GM18907 (cell line): ENCODE measurements at regions not wholly inside any gene's neighbourhood (a gene's known extent, or its start where the extent isn't known, plus 50 kb on each side); places are given as distances from the start of the nearest gene placed in this dataset.
"Not testable (repeated sequence)": the region's sequence is repeated elsewhere in the genome, so short reads cannot be mapped to it uniquely, and the experiment has no call there.

Experiments used
- ATAC-seq: cut with Tn5 transposase; IDR thresholded peaks from one replicate; pipeline ENCODE4 v1.9.1; 2021; ENCODE audit warnings: mild to moderate bottlenecking, moderate library complexity; ENCODE audit not compliant: unreplicated experiment

DNA sequence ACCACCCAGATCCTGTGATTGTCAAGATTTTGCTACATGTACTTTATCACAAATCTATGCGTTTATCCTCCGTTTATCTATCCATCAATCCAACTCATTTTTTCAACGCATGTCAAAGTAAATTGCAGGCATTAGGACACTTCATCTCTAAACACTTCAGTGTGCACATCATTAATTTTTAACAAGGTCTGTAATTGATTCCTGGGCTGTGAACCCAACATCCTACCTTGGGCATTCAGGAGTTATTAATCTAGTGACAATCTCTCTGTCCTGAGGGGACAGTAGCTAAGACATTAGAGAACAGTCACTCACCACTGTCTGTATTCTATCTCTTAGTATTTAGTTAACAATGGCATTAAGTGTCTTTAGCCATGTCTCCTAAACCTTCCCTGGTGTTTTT lies 264.7 kb downstream of the SOX9 start:
- no peak for ATAC-seq

DNA sequence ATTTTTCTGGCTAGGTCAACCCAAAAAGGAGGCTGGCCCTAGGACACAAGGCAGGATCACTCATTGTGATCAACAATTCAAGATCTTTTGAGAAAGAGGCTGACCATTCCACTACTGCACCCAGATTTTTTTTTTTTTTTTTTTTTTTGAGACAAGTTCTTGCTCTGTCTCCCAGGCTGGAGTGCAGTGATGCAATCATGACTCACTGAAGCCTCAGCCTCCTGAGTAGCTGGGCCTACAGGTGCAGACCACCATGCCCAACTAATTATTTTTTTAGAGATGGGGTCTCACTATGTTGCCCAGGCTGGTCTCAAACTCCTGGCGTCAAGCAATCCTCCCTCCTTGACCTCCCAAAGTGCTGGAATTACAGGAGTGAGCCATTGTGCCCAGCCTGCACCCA lies 265.4 kb downstream of the SOX9 start:
- ATAC-seq: not testable (repeated sequence)

DNA sequence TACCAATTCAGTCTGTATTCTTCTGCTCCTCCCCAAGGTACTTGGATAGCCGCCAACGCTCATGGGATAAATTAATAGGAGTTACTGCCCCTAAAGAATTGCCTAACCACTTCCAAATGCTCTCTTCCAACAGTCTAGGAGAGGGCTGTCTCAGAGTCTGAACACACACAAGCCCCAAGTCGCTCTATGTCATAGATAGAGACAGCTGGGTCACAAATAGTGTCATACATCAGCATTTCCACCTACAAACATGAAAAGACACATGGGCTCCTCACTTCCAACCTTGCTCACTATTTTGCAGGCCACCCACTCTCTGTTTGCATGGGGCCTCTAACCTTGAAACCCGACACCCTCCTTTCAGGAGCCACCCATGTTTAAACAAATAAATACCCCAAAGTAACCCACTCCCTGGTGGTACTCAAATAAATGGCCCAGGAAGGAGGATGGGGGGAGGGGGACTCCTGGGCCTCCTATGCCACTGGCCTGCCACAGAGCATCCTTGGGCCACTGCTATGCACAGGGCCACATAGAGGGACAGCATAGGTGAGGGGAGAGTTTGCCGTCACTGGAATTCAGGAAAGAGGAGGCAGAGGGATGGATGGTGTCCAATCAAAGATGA lies 265.9 kb downstream of the SOX9 start:
- no peak for ATAC-seq

DNA sequence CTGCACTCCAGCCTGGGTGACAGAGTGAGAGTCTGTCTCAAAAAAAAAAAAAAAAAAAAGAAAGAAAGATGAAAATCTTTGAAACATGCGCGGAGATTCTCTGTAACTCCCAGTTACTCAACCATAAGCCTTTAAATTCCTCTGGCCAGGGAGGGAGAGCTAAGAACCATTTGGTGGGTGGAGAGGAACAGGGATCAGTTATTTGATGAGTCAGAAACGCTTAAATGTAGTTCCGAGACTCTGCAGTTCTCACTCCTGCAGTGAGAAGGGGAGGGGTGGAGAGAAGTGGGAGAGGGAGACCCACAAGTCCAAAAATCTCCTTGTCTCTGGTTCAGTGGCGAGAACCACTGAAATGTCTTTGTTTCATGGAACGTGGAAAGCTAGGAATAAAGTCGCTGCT lies 266.7 kb downstream of the SOX9 start:
- ATAC-seq: no peak

DNA sequence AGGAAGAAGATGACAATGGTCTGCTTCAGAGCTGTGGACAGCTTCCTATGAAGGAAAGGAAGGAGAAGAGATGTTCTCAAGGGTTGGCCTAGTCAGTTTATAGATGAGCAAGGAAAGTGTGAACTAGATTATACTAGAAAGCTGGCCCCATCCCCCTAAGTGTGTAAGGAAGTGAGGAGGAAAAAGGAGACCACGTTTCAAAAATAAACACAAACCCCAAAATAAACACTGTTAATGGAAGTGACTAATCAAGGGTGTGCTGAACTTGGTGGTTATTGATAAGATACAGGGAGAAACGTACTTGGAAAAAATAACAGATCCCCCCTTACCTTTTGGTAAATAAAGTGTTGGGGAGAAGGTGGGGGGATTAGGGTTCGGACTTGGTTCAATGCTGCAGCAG lies 267.1 kb downstream of the SOX9 start:
- no peak for ATAC-seq

DNA sequence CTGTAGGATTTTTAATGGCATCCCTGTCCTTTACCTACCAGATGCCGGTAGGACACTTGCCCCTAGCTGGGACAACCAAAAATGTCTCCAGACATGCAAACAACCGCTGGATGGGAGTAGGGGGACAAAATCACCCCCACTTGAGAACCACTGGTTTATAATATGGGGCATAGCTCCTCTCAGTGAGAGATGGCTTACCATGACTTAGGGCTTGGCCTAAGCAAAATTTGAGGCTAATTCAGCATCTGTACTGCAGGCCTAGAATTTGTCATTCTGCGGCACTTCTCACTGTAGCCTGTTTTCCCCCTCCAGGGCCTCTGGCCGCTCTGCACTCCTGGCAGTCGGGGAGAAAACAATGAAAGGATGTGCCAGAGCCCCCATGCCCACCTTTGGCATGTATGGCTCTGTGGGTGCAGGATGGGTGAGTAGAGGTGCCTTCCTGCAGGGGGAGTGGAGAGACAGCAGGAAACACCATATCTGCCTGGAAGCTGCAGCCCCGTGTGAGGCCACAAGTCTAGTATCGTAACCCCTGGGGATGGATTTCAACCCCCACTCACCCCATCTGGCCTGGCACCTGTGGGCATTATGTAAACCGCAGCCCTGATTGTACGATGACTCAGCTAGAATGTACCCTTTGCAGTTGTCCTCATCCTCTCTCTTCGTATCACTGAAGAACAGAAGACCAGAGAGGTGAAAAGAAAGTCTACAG lies 268.1 kb downstream of the SOX9 start:
- peak; percentile 77 for ATAC-seq

DNA sequence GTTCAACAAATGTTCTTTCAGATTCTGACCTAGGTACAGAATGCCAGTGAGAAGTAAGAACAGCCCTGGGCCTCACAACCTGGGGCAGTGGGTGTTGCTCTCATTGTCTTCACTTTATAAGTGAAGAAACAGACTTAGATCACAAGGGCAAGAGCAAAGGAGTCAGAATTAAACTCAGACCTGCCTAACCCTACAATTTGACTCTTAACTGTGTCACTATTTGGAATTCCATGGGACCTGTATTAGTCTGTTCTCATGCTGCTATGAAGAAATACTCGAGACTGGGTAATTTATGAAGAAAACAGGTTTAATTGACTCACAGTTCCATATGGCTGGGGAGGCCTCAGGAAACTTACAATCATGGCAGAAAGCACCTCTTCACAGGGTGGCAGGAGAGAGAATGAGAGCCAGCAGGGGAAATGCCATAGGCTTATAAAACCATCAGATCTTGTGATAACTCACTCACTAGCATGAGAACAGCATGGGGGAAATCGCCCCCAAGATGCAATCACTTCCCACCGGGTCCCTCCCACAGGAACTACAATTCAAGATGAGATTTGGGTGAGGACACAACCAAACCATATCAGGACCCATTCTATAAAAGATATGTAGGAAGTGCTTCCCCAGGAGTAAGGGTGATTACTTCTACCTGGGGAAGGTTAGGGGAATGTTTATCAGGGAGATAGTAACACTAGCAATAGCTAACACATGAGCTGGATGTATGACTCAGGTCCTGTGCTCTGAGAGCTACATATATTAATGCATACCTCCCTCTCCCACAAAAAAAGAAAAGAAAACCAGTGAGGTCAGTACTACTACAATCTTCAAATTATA lies 270.1 kb downstream of the SOX9 start:
- no peak for ATAC-seq

DNA sequence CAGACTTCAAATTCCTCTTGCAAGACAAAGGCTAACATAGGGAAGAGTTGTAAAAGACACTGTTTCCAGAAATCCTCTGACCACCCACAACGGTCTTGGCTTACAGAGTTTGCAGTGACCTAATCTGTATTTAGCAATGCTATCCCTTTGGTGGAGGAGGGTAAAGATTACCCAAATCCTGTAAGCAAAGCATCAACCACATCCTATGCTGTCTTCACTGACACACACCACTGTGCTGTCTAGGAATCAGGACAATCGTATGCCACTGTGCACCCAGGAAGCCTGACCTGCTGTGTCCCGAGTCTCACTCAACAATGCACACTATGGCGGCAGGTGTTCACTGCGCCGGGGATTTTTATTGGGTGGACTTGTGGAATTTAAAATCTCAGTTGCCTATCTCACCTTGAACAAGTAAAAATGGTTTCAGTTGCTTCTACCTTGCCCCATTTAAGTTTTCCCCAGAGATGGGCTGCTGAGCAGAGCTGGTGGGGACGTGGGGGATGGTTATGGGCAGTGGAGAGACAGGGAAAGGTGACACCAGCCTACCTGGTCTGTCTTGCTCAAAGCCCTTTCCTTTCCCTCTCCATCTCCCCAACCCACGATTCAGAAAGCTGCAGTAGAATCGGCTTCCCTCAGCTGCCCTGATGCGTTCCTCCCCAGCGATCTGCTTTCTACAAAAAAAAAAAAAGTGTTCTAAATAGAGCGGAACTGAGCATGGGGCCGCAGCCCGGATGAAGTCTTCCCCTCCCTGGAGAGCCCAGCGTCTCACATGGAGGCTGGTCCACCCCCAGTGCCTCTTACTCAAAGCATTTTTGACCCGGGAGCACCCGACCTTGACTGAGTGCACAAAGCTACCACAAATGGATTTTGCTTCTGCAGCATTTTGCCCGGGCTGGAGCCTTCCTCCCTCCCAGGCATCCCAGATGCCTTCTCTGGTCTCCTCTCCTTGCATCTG lies 271.5 kb downstream of the SOX9 start:
- ATAC-seq: peak; percentile 50

DNA sequence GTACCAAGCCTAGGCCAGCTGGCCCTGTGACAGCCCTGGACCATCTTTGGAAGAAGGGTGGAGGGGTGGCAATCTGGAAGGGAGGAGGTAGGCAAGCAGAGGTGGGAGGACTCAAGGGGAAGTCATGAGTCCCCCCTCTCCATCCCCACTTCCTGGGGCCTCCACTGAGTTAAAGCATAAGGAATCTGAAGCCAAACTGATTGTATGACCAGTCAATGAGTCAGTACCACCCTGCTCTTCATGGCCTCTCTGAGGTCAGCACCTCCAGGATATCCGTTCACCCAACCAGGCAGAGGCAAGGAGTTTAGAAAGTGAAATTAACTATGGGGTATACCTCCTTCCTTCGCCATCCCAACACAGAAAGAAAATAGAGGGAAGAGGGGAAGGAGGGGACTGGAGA lies 272.7 kb downstream of the SOX9 start:
- ATAC-seq: no peak

DNA sequence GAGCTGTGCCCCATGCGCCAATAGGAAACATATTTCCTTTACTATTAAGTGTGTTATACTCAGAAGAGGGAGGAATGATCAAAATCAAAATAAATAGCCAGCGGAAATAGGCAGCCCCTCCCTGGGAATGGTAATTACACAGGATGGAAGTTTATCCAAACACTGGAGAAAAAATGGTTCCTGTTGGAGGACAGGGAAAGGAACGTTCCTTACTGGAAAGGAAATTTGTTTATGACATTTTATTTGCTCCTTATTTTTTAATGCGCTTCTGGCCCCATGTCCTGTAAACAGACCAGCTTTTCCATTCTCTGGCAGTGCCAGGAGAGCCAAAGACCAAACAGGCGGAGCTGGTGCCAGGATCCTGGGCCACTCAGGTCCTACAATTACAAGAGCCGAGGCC lies 273.7 kb downstream of the SOX9 start:
- ATAC-seq: no peak

DNA sequence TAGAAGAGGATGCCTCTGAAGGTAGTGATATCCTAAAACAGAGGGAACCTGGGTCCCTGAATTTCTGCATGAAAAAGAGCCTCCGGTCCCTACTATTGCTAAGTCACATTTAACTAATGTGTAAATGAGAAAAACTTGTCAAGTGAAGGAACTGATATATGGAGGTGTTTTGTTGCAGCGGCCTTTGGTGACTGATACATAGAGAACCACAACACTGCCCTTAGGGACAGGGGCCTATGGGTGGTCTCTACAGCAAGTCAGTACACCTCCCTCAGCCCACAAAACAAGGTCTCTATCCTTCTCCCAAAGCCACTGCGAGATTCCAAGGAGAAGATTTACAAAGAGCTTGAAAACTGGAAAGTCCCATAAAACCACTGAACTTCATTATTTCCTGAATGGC lies 275.3 kb downstream of the SOX9 start:
- ATAC-seq: no peak

DNA sequence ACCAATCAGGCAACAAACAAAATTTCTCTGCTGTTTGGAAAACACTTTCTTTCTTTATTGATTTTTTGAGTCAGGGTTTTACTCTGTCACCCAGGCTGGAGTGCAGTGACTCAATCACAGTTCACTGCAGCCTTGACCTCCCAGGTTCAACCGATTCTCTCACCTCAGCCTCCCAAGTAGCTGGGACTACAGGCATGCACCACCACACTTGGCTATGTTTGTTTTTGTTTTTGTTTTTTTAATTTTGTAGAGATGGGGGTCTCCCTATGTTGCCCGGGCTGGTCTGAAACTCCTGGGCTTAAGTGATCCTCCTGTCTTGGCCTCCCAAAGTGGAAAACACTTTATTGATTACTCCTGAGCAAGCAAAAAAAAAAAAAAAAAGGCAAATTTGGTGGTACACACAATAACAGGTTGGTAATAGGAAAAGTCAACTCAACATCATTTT lies 276.4 kb downstream of the SOX9 start:
- no peak for ATAC-seq

DNA sequence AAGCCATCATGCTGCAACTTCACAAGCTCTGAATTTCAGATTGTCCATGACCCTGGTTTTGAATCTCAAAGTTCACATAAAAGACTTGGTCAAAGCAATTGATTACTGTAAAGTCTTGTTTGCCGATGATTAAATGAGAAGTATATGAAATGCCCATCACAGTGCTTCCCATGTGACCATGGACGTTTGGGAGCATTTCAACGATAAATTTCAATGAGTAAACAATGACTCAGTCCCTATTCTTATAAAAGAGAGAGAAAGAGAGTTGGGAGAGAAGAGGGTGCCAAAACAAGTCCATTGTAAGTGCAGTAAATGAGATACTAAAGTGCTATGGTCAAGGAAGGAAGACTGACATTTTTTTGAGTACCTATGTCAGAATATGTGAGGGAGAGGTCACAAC lies 276.9 kb downstream of the SOX9 start:
- ATAC-seq: no peak

DNA sequence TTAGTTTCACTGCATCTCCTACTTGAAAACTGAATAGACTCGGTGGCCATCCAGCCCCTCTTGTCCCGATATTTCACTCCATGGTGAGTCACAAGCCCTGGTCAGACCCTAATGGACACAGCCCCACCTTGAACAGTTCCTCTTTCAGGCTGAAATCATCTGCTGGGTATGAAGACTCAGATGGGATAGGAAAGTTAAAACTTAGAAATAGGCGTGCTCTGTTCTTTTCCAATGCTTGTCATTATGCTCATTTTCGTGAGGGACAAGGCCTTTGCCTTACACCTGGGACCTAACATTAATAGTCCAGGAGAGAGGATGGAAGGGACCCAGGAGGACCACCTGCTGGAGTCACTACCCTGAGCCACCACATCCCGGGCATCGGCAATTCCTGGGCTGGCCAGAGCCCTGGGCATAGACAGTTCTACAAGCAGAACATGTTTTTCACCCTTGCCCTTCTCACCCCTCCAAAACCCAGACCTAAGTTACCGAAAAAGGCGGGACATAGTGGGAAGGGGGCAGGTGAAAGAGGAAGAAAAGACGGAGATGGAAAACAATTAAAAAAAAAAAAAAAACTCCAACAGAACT lies 278.3 kb downstream of the SOX9 start:
- no peak for ATAC-seq

DNA sequence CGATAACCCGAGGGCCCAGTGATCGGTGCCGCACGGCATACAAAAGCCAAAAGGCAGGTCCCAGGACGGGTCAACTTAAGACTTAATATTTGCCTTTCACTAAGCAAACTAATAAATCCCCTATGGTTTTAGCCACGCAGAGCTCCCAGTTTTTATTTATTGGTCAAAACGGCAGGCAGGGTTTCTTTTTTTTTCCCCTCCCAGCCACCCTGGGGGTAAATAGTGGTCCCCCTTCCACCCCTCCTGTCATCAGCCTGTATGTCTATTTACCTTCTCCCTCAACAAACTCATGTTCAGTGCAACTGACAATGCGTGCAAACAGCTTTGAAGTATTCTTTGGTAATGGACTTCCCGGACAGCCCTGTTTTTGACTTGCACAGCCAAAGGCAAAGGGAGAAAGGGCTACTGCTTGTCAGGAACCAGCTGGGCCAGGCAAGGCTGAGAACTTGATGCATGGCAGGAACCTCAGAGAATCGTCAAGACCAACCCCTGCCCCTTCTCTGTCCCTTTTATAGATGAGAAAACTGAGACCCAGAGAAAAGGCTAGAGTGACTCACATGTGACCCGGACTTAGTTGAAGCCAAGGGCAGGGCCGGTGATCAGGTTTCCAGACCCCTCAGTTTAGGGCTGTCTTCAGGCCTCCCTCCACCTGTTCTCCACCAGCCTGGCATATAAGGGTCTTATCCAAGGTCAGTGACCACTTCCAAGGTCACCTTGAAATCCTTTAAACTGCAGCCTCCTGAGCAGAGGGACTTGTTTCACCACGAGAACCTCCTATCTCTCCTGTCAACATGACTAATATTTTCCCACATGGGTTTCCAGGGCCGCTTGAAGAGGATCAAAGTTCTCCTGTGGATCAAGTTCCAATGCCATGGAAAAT lies 279.0 kb downstream of the SOX9 start:
- ATAC-seq: no peak

DNA sequence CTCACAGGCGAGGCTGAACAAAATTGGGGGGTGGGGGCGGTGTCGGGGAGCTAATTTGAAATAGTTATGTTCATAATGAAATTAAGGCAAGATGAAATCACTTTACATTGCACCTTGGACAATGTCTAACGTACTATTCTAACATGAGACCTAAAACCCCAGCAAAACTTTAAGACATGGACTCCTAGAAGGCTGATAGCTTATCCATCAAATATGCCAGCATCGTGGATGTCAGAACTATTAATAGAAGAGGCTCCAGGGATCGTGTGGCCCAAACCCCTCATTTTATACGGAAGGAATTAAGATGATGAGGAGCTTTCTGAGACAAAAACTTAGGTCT lies 279.6 kb downstream of the SOX9 start:
- ATAC-seq: no peak

DNA sequence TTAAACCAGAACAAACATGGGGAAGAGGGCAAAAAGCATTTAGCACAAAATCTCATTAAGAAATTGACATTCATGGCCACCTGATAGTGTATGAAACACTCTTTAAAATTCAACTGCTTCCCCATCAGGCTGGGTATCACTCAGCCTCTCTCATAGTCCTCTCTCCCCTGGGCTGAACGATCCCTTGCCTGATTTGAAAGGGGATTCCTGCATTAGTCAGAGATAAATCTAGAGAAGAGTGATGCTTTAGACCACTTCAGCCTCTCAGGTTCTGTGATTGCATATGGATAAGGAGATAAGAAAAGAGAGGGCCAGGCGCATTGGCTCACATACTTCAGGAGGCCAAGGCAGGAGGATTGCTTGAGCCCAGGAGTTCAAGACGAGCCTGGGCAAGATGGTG lies 280.0 kb downstream of the SOX9 start:
- ATAC-seq: no peak

DNA sequence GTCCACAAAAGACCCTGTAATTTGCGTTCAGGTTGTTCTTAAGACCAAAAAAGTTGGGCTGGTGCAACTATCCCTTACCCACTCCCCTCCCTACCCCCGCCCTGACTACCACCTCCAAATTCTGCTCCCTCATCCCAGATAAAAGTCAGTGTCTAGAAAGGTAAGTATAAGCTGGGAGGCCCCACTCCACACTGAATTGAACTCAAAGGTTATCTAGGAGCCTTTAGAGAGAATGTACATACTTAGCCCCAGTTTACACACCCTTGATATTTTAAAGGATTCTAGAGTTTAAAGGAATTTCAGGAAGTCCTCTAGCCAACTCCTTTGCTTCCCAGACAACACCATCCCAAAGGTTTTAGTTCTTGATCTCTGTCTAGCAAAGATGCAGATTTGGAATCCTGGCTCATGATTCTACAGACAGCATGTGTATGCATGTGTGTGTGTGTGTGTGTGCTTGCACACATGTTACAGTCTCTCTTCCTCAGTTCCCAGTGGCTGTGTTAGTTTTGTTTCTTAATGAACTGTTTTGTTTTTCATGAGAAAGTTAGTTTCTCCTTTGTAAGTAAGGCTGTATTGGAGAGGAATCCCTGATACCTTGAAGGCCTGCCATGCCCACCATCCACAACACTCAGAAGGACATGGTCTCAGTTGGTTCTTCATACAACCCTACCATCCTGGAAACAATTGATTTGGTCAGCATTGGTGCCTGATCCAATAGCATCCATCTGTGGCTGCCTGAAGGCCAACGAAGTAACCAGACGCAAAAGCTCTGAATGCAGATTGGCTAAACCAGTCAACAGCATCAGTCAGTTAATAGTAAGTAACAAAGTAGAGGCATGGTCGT lies 281.3 kb downstream of the SOX9 start:
- no peak for ATAC-seq

DNA sequence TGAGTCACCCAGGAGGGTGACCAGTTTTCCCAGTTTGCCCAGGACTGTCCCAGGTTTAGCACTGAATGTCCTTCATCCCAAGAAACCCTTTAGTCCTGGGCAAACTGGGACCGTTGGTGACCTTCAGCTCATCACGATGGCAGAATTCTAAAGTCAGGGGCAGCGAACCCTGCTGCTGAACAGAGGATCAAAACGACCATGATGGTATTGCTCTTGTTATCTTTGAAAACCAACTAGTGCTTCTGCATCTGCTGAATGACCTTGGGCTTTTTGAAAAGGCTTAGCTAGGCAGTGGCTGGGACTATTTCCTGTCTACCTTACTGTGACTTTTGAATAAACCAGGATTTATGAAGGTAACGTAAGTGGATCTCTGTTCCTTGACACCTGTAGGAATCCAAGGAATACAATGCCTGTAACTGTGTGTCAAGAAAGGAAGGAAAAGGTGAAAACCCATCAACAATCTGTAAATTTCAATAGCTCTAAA lies 281.9 kb downstream of the SOX9 start:
- ATAC-seq: no peak
